ENCODE measurements at regions not wholly inside any gene's neighbourhood (a gene's known extent, or its start where the extent isn't known, plus 50 kb on each side); places are given as distances from the start of the nearest gene placed in this dataset.
"Not testable (repeated sequence)": the region's sequence is repeated elsewhere in the genome, so short reads cannot be mapped to it uniquely, and the experiment has no call there.

GRCh38 chr4:179625406-179625805 is 2183.2 kb upstream of the AGA start:
- no peak for DNase-seq

GRCh38 chr4:179626687-179627086 is 2184.4 kb upstream of the AGA start:
- no peak for DNase-seq

GRCh38 chr4:179631321-179631720 is 2189.1 kb upstream of the AGA start:
- no peak for DNase-seq

- no peak for DNase-seq
These were observed 2192.6 kb upstream of the AGA start for GRCh38 chr4:179634862-179635261.

GRCh38 chr4:179662522-179662921 is 2220.3 kb upstream of the AGA start:
- DNase-seq: no peak

GRCh38 chr4:179663641-179664429 is 2221.6 kb upstream of the AGA start:
- DNase-seq: no peak

GRCh38 chr4:179664430-179665027 is 2222.3 kb upstream of the AGA start:
- DNase-seq: no peak

GRCh38 chr4:179666226-179666625 is 2224.0 kb upstream of the AGA start:
- no peak for DNase-seq

GRCh38 chr4:179671609-179672008 is 2229.4 kb upstream of the AGA start:
- no peak for DNase-seq

GRCh38 chr4:179678093-179678814 is 2236.0 kb upstream of the AGA start:
- DNase-seq: no peak

GRCh38 chr4:179683661-179684060 is 2241.4 kb upstream of the AGA start:
- DNase-seq: not testable (repeated sequence)

GRCh38 chr4:179692222-179692621 is 2250.0 kb upstream of the AGA start:
- DNase-seq: no peak

- no peak for DNase-seq
These were observed 2252.9 kb upstream of the AGA start for GRCh38 chr4:179695175-179695574.

- DNase-seq: no peak
These were observed 2256.1 kb upstream of the AGA start for GRCh38 chr4:179698321-179698720.

- no peak for DNase-seq
These were observed 2267.9 kb upstream of the AGA start for GRCh38 chr4:179709961-179710624.

GRCh38 chr4:179719766-179720450 is 2277.7 kb upstream of the AGA start:
- no peak for DNase-seq

- not testable (repeated sequence) for DNase-seq
These were observed 2284.3 kb upstream of the AGA start for GRCh38 chr4:179726491-179726890.

GRCh38 chr4:179728305-179728704 is 2286.1 kb upstream of the AGA start:
- DNase-seq: no peak

- DNase-seq: not testable (repeated sequence)
These were observed 2294.6 kb upstream of the AGA start for GRCh38 chr4:179736820-179737219.

- DNase-seq: no peak
These were observed 2296.6 kb upstream of the AGA start for GRCh38 chr4:179738822-179739221.

GRCh38 chr4:179747218-179747910 is 2305.1 kb upstream of the AGA start:
- no peak for DNase-seq

GRCh38 chr4:179748837-179749236 is 2306.6 kb upstream of the AGA start:
- no peak for DNase-seq

Data from activated CD4-positive, alpha-beta T cell treated with anti-CD3 and anti-CD28 coated beads, Interleukin-2, amount 50 U/mL, for 48 hours (primary cell).